ENCODE measurements at regions not wholly inside any gene's neighbourhood (a gene's known extent, or its start where the extent isn't known, plus 50 kb on each side); places are given as distances from the start of the nearest gene placed in this dataset.

- DNase-seq, result no peak
- H3K27ac Mint-ChIP-seq (ENCODE audit: unreplicated experiment), result no peak overlapping the region
These were observed 163.5 kb downstream of the CCER1 start for GRCh38 chr12:90791445-90791844.

GRCh38 chr12:90790747-90791146 lies 164.2 kb downstream of the CCER1 start:
- Mint-ChIP-seq H3K27me3 (ENCODE audit: unreplicated experiment) (no peaks in the 10 kb centered on the region), H3K9me3 (ENCODE audit: low read depth, unreplicated experiment) (peaks cover 5% of the 10 kb centered on the region), H3K27ac (ENCODE audit: unreplicated experiment) (no peak overlapping the region), H3K36me3 (ENCODE audit: insufficient read depth, unreplicated experiment) (no peaks in the 10 kb centered on the region), H3K4me1 (ENCODE audit: low read depth, unreplicated experiment) (no peaks in the 10 kb centered on the region), H3K4me3 (ENCODE audit: low read depth, unreplicated experiment) (no peak overlapping the region)
- BruUV-seq (replicated peaks), result no TSS peak
- intact Hi-C loops (cut with micrococcal nuclease; ENCODE audit: unreplicated experiment), result no loop called here
- TF ChIP-seq, protein P1, sequence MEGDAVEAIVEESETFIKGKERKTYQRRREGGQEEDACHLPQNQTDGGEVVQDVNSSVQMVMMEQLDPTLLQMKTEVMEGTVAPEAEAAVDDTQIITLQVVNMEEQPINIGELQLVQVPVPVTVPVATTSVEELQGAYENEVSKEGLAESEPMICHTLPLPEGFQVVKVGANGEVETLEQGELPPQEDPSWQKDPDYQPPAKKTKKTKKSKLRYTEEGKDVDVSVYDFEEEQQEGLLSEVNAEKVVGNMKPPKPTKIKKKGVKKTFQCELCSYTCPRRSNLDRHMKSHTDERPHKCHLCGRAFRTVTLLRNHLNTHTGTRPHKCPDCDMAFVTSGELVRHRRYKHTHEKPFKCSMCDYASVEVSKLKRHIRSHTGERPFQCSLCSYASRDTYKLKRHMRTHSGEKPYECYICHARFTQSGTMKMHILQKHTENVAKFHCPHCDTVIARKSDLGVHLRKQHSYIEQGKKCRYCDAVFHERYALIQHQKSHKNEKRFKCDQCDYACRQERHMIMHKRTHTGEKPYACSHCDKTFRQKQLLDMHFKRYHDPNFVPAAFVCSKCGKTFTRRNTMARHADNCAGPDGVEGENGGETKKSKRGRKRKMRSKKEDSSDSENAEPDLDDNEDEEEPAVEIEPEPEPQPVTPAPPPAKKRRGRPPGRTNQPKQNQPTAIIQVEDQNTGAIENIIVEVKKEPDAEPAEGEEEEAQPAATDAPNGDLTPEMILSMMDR (IDR thresholded peaks at IDR 0.05; ENCODE audit: unreplicated experiment), result no peak
- CTCF ChIA-PET, result no interaction called here
- DNase-seq, result no peak

More at GRCh38 chr12:90791445-90791844, 163.5 kb downstream of the CCER1 start:
- no peaks in the 10 kb centered on the region for H3K27me3 Mint-ChIP-seq (ENCODE audit: unreplicated experiment)
- intact Hi-C loops (cut with micrococcal nuclease; ENCODE audit: unreplicated experiment), result no loop called here
- no peaks in the 10 kb centered on the region for H3K36me3 Mint-ChIP-seq (ENCODE audit: insufficient read depth, unreplicated experiment)
- H3K4me1 Mint-ChIP-seq (ENCODE audit: low read depth, unreplicated experiment), result no peaks in the 10 kb centered on the region
- H3K9me3 Mint-ChIP-seq (ENCODE audit: low read depth, unreplicated experiment), result peaks cover 6% of the 10 kb centered on the region
- TF ChIP-seq, protein P1 (IDR thresholded peaks at IDR 0.05; ENCODE audit: unreplicated experiment), result no peak
- CTCF ChIA-PET, result no interaction called here
- BruUV-seq (replicated peaks), result no TSS peak
- no peak overlapping the region for H3K4me3 Mint-ChIP-seq (ENCODE audit: low read depth, unreplicated experiment)

- intact Hi-C loops (cut with micrococcal nuclease; ENCODE audit: unreplicated experiment), result no loop called here
- no peaks in the 10 kb centered on the region for H3K4me1 Mint-ChIP-seq (ENCODE audit: low read depth, unreplicated experiment)
- no peaks in the 10 kb centered on the region for H3K36me3 Mint-ChIP-seq (ENCODE audit: insufficient read depth, unreplicated experiment)
- no peaks in the 10 kb centered on the region for H3K27me3 Mint-ChIP-seq (ENCODE audit: unreplicated experiment)
- H3K9me3 Mint-ChIP-seq (ENCODE audit: low read depth, unreplicated experiment), result peaks cover 10% of the 10 kb centered on the region
- TF ChIP-seq, protein P1 (IDR thresholded peaks at IDR 0.05; ENCODE audit: unreplicated experiment), result no peak
- DNase-seq, result no peak
- H3K27ac Mint-ChIP-seq (ENCODE audit: unreplicated experiment), result no peak overlapping the region
- H3K4me3 Mint-ChIP-seq (ENCODE audit: low read depth, unreplicated experiment), result no peak overlapping the region
- no TSS peak for BruUV-seq (replicated peaks)
- CTCF ChIA-PET, result no interaction called here
These were observed 181.5 kb downstream of the CCER1 start for GRCh38 chr12:90773491-90773890.

- no peaks in the 10 kb centered on the region for H3K27me3 Mint-ChIP-seq (ENCODE audit: unreplicated experiment)
- CTCF ChIA-PET, result no interaction called here
- no peak overlapping the region for H3K4me3 Mint-ChIP-seq (ENCODE audit: low read depth, unreplicated experiment)
- no peaks in the 10 kb centered on the region for H3K36me3 Mint-ChIP-seq (ENCODE audit: insufficient read depth, unreplicated experiment)
- TF ChIP-seq, protein P1 (IDR thresholded peaks at IDR 0.05; ENCODE audit: unreplicated experiment), result no peak
- no peak overlapping the region for H3K27ac Mint-ChIP-seq (ENCODE audit: unreplicated experiment)
- no peak for DNase-seq
- no peaks in the 10 kb centered on the region for H3K4me1 Mint-ChIP-seq (ENCODE audit: low read depth, unreplicated experiment)
- peaks cover 13% of the 10 kb centered on the region for H3K9me3 Mint-ChIP-seq (ENCODE audit: low read depth, unreplicated experiment)
- BruUV-seq (replicated peaks), result no TSS peak
- intact Hi-C loops (cut with micrococcal nuclease; ENCODE audit: unreplicated experiment), result no loop called here
These were observed 184.1 kb downstream of the CCER1 start for GRCh38 chr12:90770861-90771260.
